BLaER1 treated with 17β-estradiol and CSF1 and Interleukin-3, amounts not matched to agents 10 nM and 100 nM (cell line): ENCODE measurements at regions not wholly inside any gene's neighbourhood (a gene's known extent, or its start where the extent isn't known, plus 50 kb on each side); places are given as distances from the start of the nearest gene placed in this dataset.

Experiments used
- H3K27ac ChIP-seq, 11 experiments: shearing (Covaris generic); formaldehyde crosslinking; 2 replicates each; pipeline ENCODE4 v1.8.1; 2022
- H3K27me3 ChIP-seq, 11 experiments: shearing (Covaris generic); formaldehyde crosslinking; 2 replicates each; pipeline ENCODE4 v1.8.1; 2022
- H3K36me3 ChIP-seq, 11 experiments: shearing (Covaris generic); formaldehyde crosslinking; 2 replicates each; pipeline ENCODE4 v1.8.1; 2022
- H3K4me1 ChIP-seq, 10 experiments: shearing (Covaris generic); formaldehyde crosslinking; 2 replicates each; pipeline ENCODE4 v1.8.1; 2022
- H3K4me2 ChIP-seq, 11 experiments: shearing (Covaris generic); formaldehyde crosslinking; 2 replicates each; pipeline ENCODE4 v1.8.1; 2022
- H3K4me3 ChIP-seq, 10 experiments: shearing (Covaris generic); formaldehyde crosslinking; 2 replicates each; pipeline ENCODE4 v1.8.1; 2022
- H3K9ac ChIP-seq, 11 experiments: shearing (Covaris generic); formaldehyde crosslinking; 2 replicates each; pipeline ENCODE4 v1.8.1; 2022
- H3K9me3 ChIP-seq, 11 experiments: shearing (Covaris generic); formaldehyde crosslinking; replicated peaks in 1 of 11; 2 replicates each; pipeline ENCODE4 v1.8.1; 2022
- H4K20me1 ChIP-seq, 11 experiments: shearing (Covaris generic); formaldehyde crosslinking; 2 replicates each; pipeline ENCODE4 v1.8.1; 2022
- Cebpa-rat ChIP-seq, 11 experiments: shearing (Covaris generic); IDR thresholded peaks; 2 replicates each; pipeline ENCODE4 v1.8.1; 2022

GRCh38 chr4:163598028-163598427 is 103.5 kb downstream of the TMA16 start:
- H3K9ac ChIP-seq: no peak overlapping the region
- peaks cover 0 to 81% (median 0%) of the 10 kb centered on the region in 11 experiments; a peak in 2 of 22 replicates for H4K20me1 ChIP-seq
- H3K36me3 ChIP-seq: peaks cover 0 to 44% (median 0%) of the 10 kb centered on the region in 11 experiments; a peak in 4 of 22 replicates
- TF ChIP-seq Cebpa-rat (IDR thresholded peaks at IDR 0.05): no peak
- H3K27me3 ChIP-seq: no peaks in the 10 kb centered on the region
- peaks cover 0 to 99% (median 16%) of the 10 kb centered on the region in 10 experiments; a peak in 14 of 20 replicates for H3K4me1 ChIP-seq
- peak overlapping the region in 4 of 11 experiments; percentile 8 to 54 (median 30); a peak in 7 of 22 replicates for H3K4me2 ChIP-seq
- no peak overlapping the region for H3K4me3 ChIP-seq
- peaks cover 0 to 34% (median 0%) of the 10 kb centered on the region in 11 experiments; a peak in 3 of 22 replicates for H3K9me3 ChIP-seq
- H3K27ac ChIP-seq: peak overlapping the region in 3 of 11 experiments; percentile 10 to 49 (median 14); a peak in 3 of 22 replicates

- Histone ChIP-seq H3K9ac (no peak overlapping the region), H4K20me1 (peaks cover 0 to 81% (median 0%) of the 10 kb centered on the region in 11 experiments; a peak in 2 of 22 replicates), H3K9me3 (peaks cover 0 to 34% (median 0%) of the 10 kb centered on the region in 11 experiments; a peak in 3 of 22 replicates), H3K4me1 (peaks cover 0 to 99% (median 15%) of the 10 kb centered on the region in 10 experiments; a peak in 11 of 20 replicates), H3K4me3 (no peak overlapping the region), H3K4me2 (peak overlapping the region in 4 of 11 experiments; percentile 8 to 54 (median 30); a peak in 7 of 22 replicates), H3K36me3 (peaks cover 0 to 48% (median 0%) of the 10 kb centered on the region in 11 experiments; a peak in 4 of 22 replicates), H3K27ac (peak overlapping the region in 3 of 11 experiments; percentile 10 to 49 (median 14); a peak in 3 of 22 replicates), H3K27me3 (no peaks in the 10 kb centered on the region)
- no peak for TF ChIP-seq Cebpa-rat (IDR thresholded peaks at IDR 0.05)
Measured at GRCh38 chr4:163598489-163598888, 104.0 kb downstream of the TMA16 start.

DNA sequence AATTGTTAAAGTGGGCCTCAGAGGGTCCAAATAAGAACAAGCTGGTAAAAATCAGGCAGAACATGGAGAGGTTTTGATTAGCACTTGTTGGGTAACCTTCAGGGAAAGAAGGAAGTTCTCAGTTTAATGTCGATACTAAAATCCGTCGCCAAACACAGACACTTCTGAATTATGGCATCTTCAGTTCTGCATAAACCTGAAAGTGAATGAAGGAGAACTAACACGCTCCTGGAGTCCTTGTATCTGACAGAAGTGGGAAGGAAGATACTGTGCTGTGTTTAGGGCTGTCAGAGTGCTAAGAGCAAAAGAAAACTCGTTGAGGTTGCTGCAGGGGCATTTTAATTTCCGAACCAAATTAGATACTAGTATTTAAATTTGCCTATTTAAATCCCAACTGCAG is 106.2 kb downstream of the TMA16 start:
- Histone ChIP-seq H3K4me3 (no peak overlapping the region), H3K4me2 (peak overlapping the region in 6 of 11 experiments; percentile 8 to 95 (median 62); a peak in 10 of 22 replicates), H3K4me1 (peaks cover 0 to 99% (median 14%) of the 10 kb centered on the region in 10 experiments; a peak in 10 of 20 replicates), H3K27me3 (no peaks in the 10 kb centered on the region), H3K9ac (peak overlapping the region in 3 of 11 experiments; percentile 33 to 40 (median 37); a peak in 3 of 22 replicates), H4K20me1 (peaks cover 0 to 82% (median 0%) of the 10 kb centered on the region in 11 experiments; a peak in 2 of 22 replicates), H3K9me3 (peaks cover 0 to 36% (median 0%) of the 10 kb centered on the region in 11 experiments; a peak in 3 of 22 replicates), H3K36me3 (peaks cover 0 to 47% (median 0%) of the 10 kb centered on the region in 11 experiments; a peak in 4 of 22 replicates), H3K27ac (peak overlapping the region in 4 of 11 experiments; percentile 31 to 66 (median 38); a peak in 9 of 22 replicates)
- TF ChIP-seq Cebpa-rat (IDR thresholded peaks at IDR 0.05): no peak

DNA sequence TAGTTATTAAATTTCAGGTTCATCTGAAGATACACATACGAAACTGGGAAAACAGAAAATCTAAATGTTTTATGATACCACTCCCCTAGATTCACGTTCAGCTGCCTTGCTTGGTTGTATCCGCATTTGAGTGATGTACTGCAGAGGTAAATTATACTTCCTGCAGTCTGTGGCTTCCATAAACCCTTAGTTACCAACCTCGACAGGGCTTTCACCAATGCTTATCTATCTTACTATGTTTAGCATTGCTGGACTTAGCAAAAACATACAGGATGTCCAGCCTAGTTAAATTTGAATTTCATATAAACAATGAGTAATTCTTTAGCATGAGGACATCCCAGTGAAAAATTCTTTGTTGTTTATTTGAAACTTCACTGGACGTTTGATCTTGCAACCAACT is 108.8 kb downstream of the TMA16 start:
- no peak for TF ChIP-seq Cebpa-rat (IDR thresholded peaks at IDR 0.05)
- Histone ChIP-seq H3K36me3 (peaks cover 0 to 45% (median 0%) of the 10 kb centered on the region in 11 experiments; a peak in 4 of 22 replicates), H3K9me3 (peaks cover 0 to 24% (median 0%) of the 10 kb centered on the region in 11 experiments; a peak in 1 of 22 replicates), H4K20me1 (peaks cover 0 to 77% (median 0%) of the 10 kb centered on the region in 11 experiments; a peak in 2 of 22 replicates), H3K4me3 (no peak overlapping the region), H3K27me3 (no peaks in the 10 kb centered on the region), H3K4me2 (peak overlapping the region in 3 of 11 experiments; percentile 49 to 95 (median 77); a peak in 6 of 22 replicates), H3K27ac (no peak overlapping the region; a peak in 1 of 22 replicates), H3K4me1 (peaks cover 12 to 98% (median 35%) of the 10 kb centered on the region in 10 experiments; a peak in 18 of 20 replicates), H3K9ac (no peak overlapping the region)

- peaks cover 0 to 13% (median 0%) of the 10 kb centered on the region in 11 experiments; a peak in 1 of 22 replicates for H3K9me3 ChIP-seq
- H3K27ac ChIP-seq: peak overlapping the region in 9 of 11 experiments; percentile 45 to 97 (median 84); a peak in 17 of 22 replicates
- TF ChIP-seq Cebpa-rat (IDR thresholded peaks at IDR 0.05): no peak
- H3K36me3 ChIP-seq: peaks cover 0 to 35% (median 0%) of the 10 kb centered on the region in 11 experiments; a peak in 3 of 22 replicates
- H3K27me3 ChIP-seq: no peaks in the 10 kb centered on the region
- peak overlapping the region in 7 of 11 experiments; percentile 22 to 92 (median 75); a peak in 12 of 22 replicates for H3K9ac ChIP-seq
- peaks cover 0 to 40% (median 0%) of the 10 kb centered on the region in 11 experiments; a peak in 2 of 22 replicates for H4K20me1 ChIP-seq
- peak overlapping the region; percentile 50 to 95 (median 80) for H3K4me2 ChIP-seq
- peaks cover 12 to 95% (median 42%) of the 10 kb centered on the region in 10 experiments; a peak in 18 of 20 replicates for H3K4me1 ChIP-seq
- H3K4me3 ChIP-seq: peak overlapping the region in 6 of 10 experiments; percentile 11 to 65 (median 36); a peak in 9 of 20 replicates
Measured at GRCh38 chr4:163606896-163607691, 112.6 kb downstream of the TMA16 start.

GRCh38 chr4:163609019-163609418 is 114.5 kb downstream of the TMA16 start:
- H3K9me3 ChIP-seq: peaks cover 0 to 9% (median 0%) of the 10 kb centered on the region in 11 experiments; a peak in 1 of 22 replicates
- H3K4me3 ChIP-seq: peak overlapping the region in 3 of 10 experiments; percentile 64 to 65 (median 65); a peak in 6 of 20 replicates
- H3K27me3 ChIP-seq: no peaks in the 10 kb centered on the region
- TF ChIP-seq Cebpa-rat (IDR thresholded peaks at IDR 0.05): no peak
- H3K4me2 ChIP-seq: peak overlapping the region in 6 of 11 experiments; percentile 80 to 95 (median 86); a peak in 12 of 22 replicates
- H3K9ac ChIP-seq: peak overlapping the region in 4 of 11 experiments; percentile 75 to 92 (median 84); a peak in 5 of 22 replicates
- peaks cover 0 to 19% (median 0%) of the 10 kb centered on the region in 11 experiments; a peak in 3 of 22 replicates for H3K36me3 ChIP-seq
- peak overlapping the region in 6 of 11 experiments; percentile 83 to 97 (median 93); a peak in 10 of 22 replicates for H3K27ac ChIP-seq
- peaks cover 12 to 96% (median 50%) of the 10 kb centered on the region in 10 experiments; a peak in 18 of 20 replicates for H3K4me1 ChIP-seq
- H4K20me1 ChIP-seq: peaks cover 0 to 21% (median 0%) of the 10 kb centered on the region in 11 experiments; a peak in 2 of 22 replicates

DNA sequence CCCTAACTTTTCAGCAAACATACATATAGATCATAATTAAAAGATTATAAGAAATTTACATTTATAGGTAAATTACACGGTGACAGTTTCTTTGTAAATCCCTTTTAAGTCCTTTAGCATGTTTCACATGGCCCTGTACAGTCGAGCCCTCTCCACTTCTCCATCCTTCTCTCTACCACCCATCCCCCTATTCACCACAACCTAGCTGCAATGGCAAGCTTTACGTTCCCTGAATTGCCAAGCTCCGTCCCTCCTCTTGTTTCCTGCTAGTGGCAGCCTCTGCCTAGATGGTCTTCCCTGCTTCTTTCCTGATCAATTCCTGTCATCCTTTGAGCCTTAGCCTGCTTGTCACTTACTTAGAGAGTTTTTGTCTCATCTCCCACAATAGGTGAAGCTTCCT is 116.2 kb downstream of the TMA16 start:
- peaks cover 0 to 13% (median 0%) of the 10 kb centered on the region in 11 experiments; a peak in 2 of 22 replicates for H3K36me3 ChIP-seq
- H3K4me3 ChIP-seq: peak overlapping the region in 4 of 10 experiments; percentile 39 to 65 (median 64); a peak in 7 of 20 replicates
- peak overlapping the region in 4 of 11 experiments; percentile 36 to 92 (median 90); a peak in 7 of 22 replicates for H3K9ac ChIP-seq
- TF ChIP-seq Cebpa-rat (IDR thresholded peaks at IDR 0.05): no peak
- H3K27me3 ChIP-seq: no peaks in the 10 kb centered on the region
- peaks cover 12 to 92% (median 49%) of the 10 kb centered on the region in 10 experiments; a peak in 18 of 20 replicates for H3K4me1 ChIP-seq
- no peaks in the 10 kb centered on the region; a peak in 2 of 22 replicates for H3K9me3 ChIP-seq
- H3K27ac ChIP-seq: peak overlapping the region in 6 of 11 experiments; percentile 16 to 97 (median 93); a peak in 9 of 22 replicates
- H4K20me1 ChIP-seq: peaks cover 0 to 12% (median 0%) of the 10 kb centered on the region in 11 experiments; a peak in 2 of 22 replicates
- H3K4me2 ChIP-seq: peak overlapping the region in 5 of 11 experiments; percentile 33 to 95 (median 84); a peak in 10 of 22 replicates
